ENCODE measurements at regions not wholly inside any gene's neighbourhood (a gene's known extent, or its start where the extent isn't known, plus 50 kb on each side); places are given as distances from the start of the nearest gene placed in this dataset.

- TF ChIP-seq CTCF (IDR thresholded peaks at IDR 0.05) (no peak), POLR2AphosphoS5 (IDR thresholded peaks at IDR 0.05) (no peak)
Observed at GRCh38 chr4:170538821-170539473, 449.2 kb upstream of the AADAT start.

Measured in breast epithelium (tissue), 3 donors.